HG02938 (cell line): ENCODE measurements at regions not wholly inside any gene's neighbourhood (a gene's known extent, or its start where the extent isn't known, plus 50 kb on each side); places are given as distances from the start of the nearest gene placed in this dataset.

Experiments used
- ATAC-seq: cut with Tn5 transposase; IDR thresholded peaks from one replicate; pipeline ENCODE4 v1.9.1; 2021; ENCODE audit warnings: mild to moderate bottlenecking, moderate library complexity; ENCODE audit not compliant: unreplicated experiment

DNA sequence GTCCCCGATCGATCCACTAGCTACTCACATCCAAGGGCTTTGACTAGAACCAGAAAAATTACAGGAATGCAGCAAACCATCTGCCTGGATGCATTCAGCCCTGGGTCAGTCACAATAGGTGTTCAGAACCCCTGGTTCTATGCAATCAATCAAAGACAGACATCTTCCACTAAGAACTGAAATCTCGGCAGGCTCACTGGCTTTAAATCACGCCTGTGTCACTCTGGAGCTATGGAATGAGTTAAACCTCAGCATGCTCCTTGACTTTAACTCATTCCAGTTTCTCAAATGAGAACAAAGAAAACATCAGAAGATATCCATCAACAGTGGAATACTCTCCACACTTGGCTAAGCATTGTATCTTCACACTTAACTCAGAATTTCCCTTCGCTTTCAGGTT lies 68.1 kb upstream of the SPTBN1 start:
- no peak for ATAC-seq

DNA sequence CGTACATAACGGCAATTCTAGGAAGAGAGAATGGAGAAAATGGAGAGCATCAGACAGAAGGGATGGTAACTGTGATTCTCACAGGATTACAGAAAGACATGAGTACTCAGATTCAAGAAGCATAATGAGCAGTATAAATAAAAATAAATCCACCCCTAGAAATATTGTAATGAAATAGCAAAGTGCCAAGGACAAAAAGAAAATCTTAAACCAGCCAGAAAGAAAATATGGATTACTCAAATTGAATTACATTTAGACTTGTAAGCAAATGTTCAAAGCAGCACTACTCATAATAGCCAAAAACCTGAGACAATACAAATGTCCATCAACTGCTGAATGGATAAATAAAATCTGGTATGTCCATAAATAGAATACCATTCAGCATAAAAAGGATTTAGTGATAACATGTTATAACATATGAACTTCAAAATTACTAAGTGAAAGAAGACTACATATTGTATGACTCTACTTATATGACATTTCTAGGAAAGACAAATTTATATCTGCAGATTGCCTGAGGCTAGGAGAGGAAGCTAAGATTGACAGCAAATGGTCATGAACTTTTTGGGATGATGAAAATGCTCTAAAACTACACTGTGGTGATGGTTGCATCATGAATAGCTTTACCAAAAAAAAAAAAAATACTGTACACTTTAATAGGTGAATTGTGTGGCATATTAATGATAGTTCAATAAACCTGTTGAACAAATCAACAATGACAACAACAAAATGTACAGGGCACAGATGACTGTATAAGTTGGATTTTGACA lies 63.4 kb upstream of the SPTBN1 start:
- ATAC-seq = no peak

- ATAC-seq = peak; percentile 62
Measured at GRCh38 chr2:54394392-54394791, 61.7 kb upstream of the SPTBN1 start.

- no peak for ATAC-seq
Measured at GRCh38 chr2:54396107-54396506, 60.0 kb upstream of the SPTBN1 start.

- no peak for ATAC-seq
Measured at GRCh38 chr2:54396798-54397197, 59.3 kb upstream of the SPTBN1 start.

GRCh38 chr2:54397426-54397825 lies 58.7 kb upstream of the SPTBN1 start:
- no peak for ATAC-seq

DNA sequence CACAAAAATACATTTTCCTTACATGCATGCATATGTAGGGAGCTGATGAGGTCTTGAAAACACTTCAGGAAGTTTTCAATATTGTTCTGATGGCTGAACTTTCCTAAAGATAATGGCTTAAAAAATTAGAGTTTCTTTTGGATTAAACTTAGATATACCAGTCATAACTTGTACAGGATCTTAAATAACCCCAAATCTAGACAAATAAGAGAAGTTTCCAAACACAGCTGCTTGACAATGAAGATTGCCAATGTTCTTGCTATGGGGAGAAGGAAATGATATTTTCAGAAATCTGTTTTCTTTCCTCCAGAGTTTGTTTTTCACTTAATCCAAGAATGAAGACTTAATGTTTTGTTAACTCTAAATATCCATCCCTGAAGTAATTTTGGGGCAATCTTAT lies 54.6 kb upstream of the SPTBN1 start:
- no peak for ATAC-seq

- ATAC-seq = no peak
Measured at GRCh38 chr2:54402350-54402749, 53.8 kb upstream of the SPTBN1 start.

GRCh38 chr2:54403512-54404238 lies 52.5 kb upstream of the SPTBN1 start:
- ATAC-seq = no peak

DNA sequence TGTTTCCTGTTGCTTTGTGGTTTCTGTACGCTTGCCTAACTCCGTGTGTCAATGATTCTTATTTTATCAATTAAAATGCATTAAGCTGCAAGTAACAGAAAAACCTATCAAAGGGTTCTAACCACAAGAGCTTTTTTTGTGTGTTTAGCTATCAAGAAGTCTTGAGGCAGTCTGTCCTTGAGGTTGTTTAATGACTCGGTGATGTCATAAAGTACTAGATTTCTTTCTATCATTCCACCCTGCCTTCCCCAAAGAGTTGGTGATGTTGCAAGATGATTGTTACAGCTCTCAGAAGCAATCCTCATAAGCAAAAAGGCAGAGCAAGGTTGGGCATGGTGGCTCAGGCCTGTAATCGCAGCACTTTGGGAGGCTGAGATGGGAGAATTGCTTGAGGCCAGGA lies 51.9 kb upstream of the SPTBN1 start:
- peak; percentile 64 for ATAC-seq

- no peak for ATAC-seq
Measured at GRCh38 chr2:54406031-54406430, 50.1 kb upstream of the SPTBN1 start.
